ENCODE measurements at regions not wholly inside any gene's neighbourhood (a gene's known extent, or its start where the extent isn't known, plus 50 kb on each side); places are given as distances from the start of the nearest gene placed in this dataset.

- TF ChIP-seq, protein P1, sequence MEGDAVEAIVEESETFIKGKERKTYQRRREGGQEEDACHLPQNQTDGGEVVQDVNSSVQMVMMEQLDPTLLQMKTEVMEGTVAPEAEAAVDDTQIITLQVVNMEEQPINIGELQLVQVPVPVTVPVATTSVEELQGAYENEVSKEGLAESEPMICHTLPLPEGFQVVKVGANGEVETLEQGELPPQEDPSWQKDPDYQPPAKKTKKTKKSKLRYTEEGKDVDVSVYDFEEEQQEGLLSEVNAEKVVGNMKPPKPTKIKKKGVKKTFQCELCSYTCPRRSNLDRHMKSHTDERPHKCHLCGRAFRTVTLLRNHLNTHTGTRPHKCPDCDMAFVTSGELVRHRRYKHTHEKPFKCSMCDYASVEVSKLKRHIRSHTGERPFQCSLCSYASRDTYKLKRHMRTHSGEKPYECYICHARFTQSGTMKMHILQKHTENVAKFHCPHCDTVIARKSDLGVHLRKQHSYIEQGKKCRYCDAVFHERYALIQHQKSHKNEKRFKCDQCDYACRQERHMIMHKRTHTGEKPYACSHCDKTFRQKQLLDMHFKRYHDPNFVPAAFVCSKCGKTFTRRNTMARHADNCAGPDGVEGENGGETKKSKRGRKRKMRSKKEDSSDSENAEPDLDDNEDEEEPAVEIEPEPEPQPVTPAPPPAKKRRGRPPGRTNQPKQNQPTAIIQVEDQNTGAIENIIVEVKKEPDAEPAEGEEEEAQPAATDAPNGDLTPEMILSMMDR (IDR thresholded peaks at IDR 0.05; ENCODE audit: borderline replicate concordance, extremely low read depth, low read length, poor library complexity, severe bottlenecking), result no peak
- TF ChIP-seq EZH2 (IDR thresholded peaks at IDR 0.05; ENCODE audit: borderline replicate concordance, low read depth, low read length, severe bottlenecking), result no peak
Observed at GRCh38 chrX:148156986-148157385, 175.8 kb downstream of the FMR1NB start.

Data from DND-41 (cell line).